PC-9 (cell line): ENCODE measurements at regions not wholly inside any gene's neighbourhood (a gene's known extent, or its start where the extent isn't known, plus 50 kb on each side); places are given as distances from the start of the nearest gene placed in this dataset.
"Not testable (repeated sequence)": the region's sequence is repeated elsewhere in the genome, so short reads cannot be mapped to it uniquely, and the experiment has no call there.

Experiments used
- BruUV-seq: library from RNA; stranded (reverse); fragments of 400-500 nt; replicated peaks from 2 replicates; lab custom pipeline; 2021; lab: Mats Ljungman, UMichigan
- CTCF ChIA-PET: fragments of 300-600 bp; sonication (Branson Sonifier 250); formaldehyde crosslinking; loops from one replicate; lab custom pipeline; 2022; ENCODE audit warnings: antibody characterized with exemption; lab: Charles Lee
- POLR2A ChIA-PET: fragments of 300-600 bp; sonication (Branson Sonifier 250); formaldehyde crosslinking; loops from one replicate; lab custom pipeline; 2022; ENCODE audit warnings: antibody characterized with exemption; ENCODE audit not compliant: unreplicated experiment; lab: Charles Lee
- DNase-seq, 2 experiments: peaks; one replicate each; pipeline versions ENCODE4 v3.0.0 to v3.0.0-alpha.2; 2015 to 2022; ENCODE audit warnings: mixed read lengths in 1 of 2
- H2AFZ ChIP-seq: fragments of 200-600 bp; sonication (generic); 2 replicates; pipeline ENCODE4 v1.8.1; 2017; ENCODE audit warnings: antibody characterized with exemption
- H3F3A ChIP-seq: fragments of 200-600 bp; sonication (generic); 2 replicates; pipeline ENCODE4 v1.8.1; 2017; ENCODE audit warnings: antibody characterized with exemption, mild to moderate bottlenecking, low read depth; ENCODE audit not compliant: insufficient read depth
- H3K27ac ChIP-seq: fragments of 200-600 bp; sonication (generic); 2 replicates; pipeline ENCODE4 v1.6.1; 2016; ENCODE audit warnings: mixed run types
- H3K27me3 ChIP-seq: fragments of 200-600 bp; sonication (generic); 2 replicates; pipeline ENCODE4 v1.6.1; 2016; ENCODE audit warnings: low read depth, mixed run types; ENCODE audit not compliant: insufficient read depth
- H3K36me3 ChIP-seq: fragments of 200-600 bp; sonication (generic); 2 replicates; pipeline ENCODE4 v1.6.1; 2016; ENCODE audit warnings: low read depth, mixed run types
- H3K4me1 ChIP-seq: fragments of 200-600 bp; sonication (generic); replicated peaks from 2 replicates; pipeline ENCODE4 v1.6.1; 2016; ENCODE audit warnings: mixed run types; ENCODE audit not compliant: insufficient read depth
- H3K4me2 ChIP-seq: fragments of 200-600 bp; sonication (generic); 2 replicates; pipeline ENCODE4 v1.6.1; 2017; ENCODE audit warnings: mixed run types
- H3K4me3 ChIP-seq: fragments of 200-600 bp; sonication (generic); 2 replicates; pipeline ENCODE4 v1.6.1; 2016; ENCODE audit warnings: mixed run types
- H3K79me2 ChIP-seq: fragments of 200-600 bp; sonication (generic); 2 replicates; pipeline ENCODE4 v1.6.1; 2017; ENCODE audit warnings: low read depth, mixed run types
- H3K9me2 ChIP-seq: fragments of 200-600 bp; sonication (generic); 2 replicates; pipeline ENCODE4 v1.8.1; 2017; ENCODE audit warnings: mild to moderate bottlenecking; ENCODE audit not compliant: insufficient read depth
- H3K9me3 ChIP-seq: fragments of 200-600 bp; sonication (generic); 2 replicates; pipeline ENCODE4 v1.8.1; 2016; ENCODE audit warnings: low read depth; ENCODE audit not compliant: insufficient read depth
- H4K20me1 ChIP-seq: fragments of 200-600 bp; sonication (generic); 2 replicates; pipeline ENCODE4 v1.8.1; 2017; ENCODE audit not compliant: insufficient read depth
- CTCF ChIP-seq: fragments of 200-600 bp; sonication (generic); conservative IDR thresholded peaks from 2 replicates; pipeline ENCODE4 v1.6.1; 2017; ENCODE audit warnings: mixed run types, antibody characterized with exemption, mild to moderate bottlenecking, moderate library complexity
- EZH2 ChIP-seq: fragments of 200-600 bp; sonication (generic); IDR thresholded peaks from 2 replicates; pipeline ENCODE4 v1.8.0; 2017; ENCODE audit warnings: antibody characterized with exemption, low read depth
- intact Hi-C: fragments of 100-400 bp; cut with micrococcal nuclease; formaldehyde crosslinking; loops from one replicate; pipeline ENCODE4 v1.10.0; 2022; ENCODE audit not compliant: unreplicated experiment

GRCh38 chr15:100733101-100733842 lies 130.9 kb downstream of the ASB7 start:
- CTCF ChIA-PET, result interaction anchor here (0.6 to 0.7 kb wide), 2 partner anchors 9 to 79 kb away, joined by 3 to 4 read pairs; no protein-coding TSS in a partner anchor
- peak overlapping the region; percentile 63 for H3K4me2 ChIP-seq
- POLR2A ChIA-PET, result interaction anchor here (0.5 to 1.0 kb wide), 6 partner anchors 12 to 184 kb away, joined by 3 to 9 read pairs (median 4); no protein-coding TSS in a partner anchor

GRCh38 chr15:100733843-100734185 lies 131.4 kb downstream of the ASB7 start:
- H3K27me3 ChIP-seq, H3K4me3 ChIP-seq, DNase-seq, H3K36me3 ChIP-seq, H4K20me1 ChIP-seq, H3K9me2 ChIP-seq, H2AFZ ChIP-seq, H3K9me3 ChIP-seq, BruUV-seq, H3K79me2 ChIP-seq: not testable (repeated sequence)
- ChIA-PET POLR2A (interaction anchor here (1.0 kb wide), 1 partner anchor 12 kb away, joined by 9 read pairs; no protein-coding TSS in a partner anchor), CTCF (interaction anchor here (0.7 kb wide), 1 partner anchor 78 kb away, joined by 3 read pairs; no protein-coding TSS in a partner anchor)
- peaks cover 33% of the 10 kb centered on the region for H3K4me1 ChIP-seq
- H3K4me2 ChIP-seq, result peak overlapping the region; percentile 63
- H3F3A ChIP-seq, result peaks cover 39% of the 10 kb centered on the region
- H3K27ac ChIP-seq, result peak overlapping the region; percentile 92
- intact Hi-C loops, result loop anchor here (1.0 to 2.0 kb wide), 2 partner anchors 21 to 25 kb away; no protein-coding TSS in a partner anchor

More at GRCh38 chr15:100733101-100733842, 130.9 kb downstream of the ASB7 start:
- peak overlapping the region; percentile 92 for H3K27ac ChIP-seq
- TSS peak; percentile 31 for BruUV-seq
- no peaks in the 10 kb centered on the region for H3K79me2 ChIP-seq
- H3K4me3 ChIP-seq, result 0 out of 2 replicates have a peak overlapping the region, but pooled peaks have one; percentile 15
- H3K27me3 ChIP-seq, result no peaks in the 10 kb centered on the region
- no peaks in the 10 kb centered on the region for H4K20me1 ChIP-seq
- H2AFZ ChIP-seq, result peak overlapping the region; percentile 35; the same call in 1 of the 2 replicates
- no peaks in the 10 kb centered on the region for H3K36me3 ChIP-seq
- H3K9me2 ChIP-seq, result no peaks in the 10 kb centered on the region
- H3K9me3 ChIP-seq, result no peaks in the 10 kb centered on the region
- H3F3A ChIP-seq, result peaks cover 39% of the 10 kb centered on the region
- DNase-seq, result peak; percentile 65 to 88
- H3K4me1 ChIP-seq, result peaks cover 33% of the 10 kb centered on the region
- intact Hi-C loops, result loop anchor here (1.0 to 2.0 kb wide), 2 partner anchors 20 to 26 kb away; no protein-coding TSS in a partner anchor
- no peak for TF ChIP-seq EZH2
- TF ChIP-seq CTCF, result no peak

GRCh38 chr15:100734586-100734985 lies 132.2 kb downstream of the ASB7 start:
- H3K4me2 ChIP-seq, result no peak overlapping the region
- no peaks in the 10 kb centered on the region for H3K79me2 ChIP-seq
- no TSS peak for BruUV-seq
- H3K4me1 ChIP-seq, result peaks cover 33% of the 10 kb centered on the region
- DNase-seq, result no peak
- peaks cover 39% of the 10 kb centered on the region for H3F3A ChIP-seq
- H3K27ac ChIP-seq, result peak overlapping the region; percentile 92
- no peaks in the 10 kb centered on the region for H3K9me2 ChIP-seq
- no peaks in the 10 kb centered on the region for H3K27me3 ChIP-seq
- H4K20me1 ChIP-seq, result no peaks in the 10 kb centered on the region
- TF ChIP-seq EZH2, result no peak
- no peak for TF ChIP-seq CTCF
- H3K9me3 ChIP-seq, result no peaks in the 10 kb centered on the region
- no peaks in the 10 kb centered on the region for H3K36me3 ChIP-seq
- intact Hi-C loops, result no loop called here
- H3K4me3 ChIP-seq, result no peak overlapping the region
- ChIA-PET POLR2A (no interaction called here), CTCF (no interaction called here)
- H2AFZ ChIP-seq, result no peak overlapping the region
